ENCODE measurements at regions not wholly inside any gene's neighbourhood (a gene's known extent, or its start where the extent isn't known, plus 50 kb on each side); places are given as distances from the start of the nearest gene placed in this dataset.

GRCh38 chr9:119677811-119678505 is 308.7 kb upstream of the BRINP1 start (continued):
- TF ChIP-seq ZNF26 (tag by site-specific recombination; IDR thresholded peaks at IDR 0.05): no peak
- TF ChIP-seq PRDM1 (tag by site-specific recombination; IDR thresholded peaks at IDR 0.05): no peak
- no peak for TF ChIP-seq ZNF24 (tag by site-specific recombination; IDR thresholded peaks at IDR 0.05)
- TF ChIP-seq ZSCAN4 (tag by site-specific recombination; IDR thresholded peaks at IDR 0.05): no peak
- no peak for TF ChIP-seq ZNF664 (tag by site-specific recombination; IDR thresholded peaks at IDR 0.05)
- TF ChIP-seq ZFP37 (tag by site-specific recombination; IDR thresholded peaks at IDR 0.05): no peak
- no peak for TF ChIP-seq ZNF266 (tag by site-specific recombination; IDR thresholded peaks at IDR 0.05; ENCODE audit: low read depth)
- TF ChIP-seq ZNF791 (tag by site-specific recombination; IDR thresholded peaks at IDR 0.05): no peak
- no peak for TF ChIP-seq ZNF692 (tag by site-specific recombination; IDR thresholded peaks at IDR 0.05)
- no peak for TF ChIP-seq ZNF624 (tag by site-specific recombination; IDR thresholded peaks at IDR 0.05)
- no peak for TF ChIP-seq ZNF223 (tag by site-specific recombination; IDR thresholded peaks at IDR 0.05)
- TF ChIP-seq ZNF341 (tag by site-specific recombination; IDR thresholded peaks at IDR 0.05; ENCODE audit: low read depth): no peak

- CTCF ChIA-PET: no interaction called here
- no peaks in the 10 kb centered on the region for H3K4me1 ChIP-seq (ENCODE audit: control insufficient read depth, insufficient read depth, low read length)
- H3K36me3 ChIP-seq (ENCODE audit: control insufficient read depth in 2 of 2, insufficient read depth in 1 of 2, low read length in 2 of 2): no peaks in the 10 kb centered on the region
- no peak for TF ChIP-seq YY2 (tag by site-specific recombination; IDR thresholded peaks at IDR 0.05)
- TF ChIP-seq PRDM2 (tag by site-specific recombination; IDR thresholded peaks at IDR 0.05; ENCODE audit: borderline replicate concordance): no peak
- TF ChIP-seq ZNF658 (tag by site-specific recombination; IDR thresholded peaks at IDR 0.05): no peak
- no peak for TF ChIP-seq ZNF510 (tag by site-specific recombination; IDR thresholded peaks at IDR 0.05; ENCODE audit: insufficient replicate concordance)
- TF ChIP-seq ZNF830 (tag by site-specific recombination; IDR thresholded peaks at IDR 0.05; ENCODE audit: low read depth): no peak
- no peak for TF ChIP-seq ZNF426 (tag by site-specific recombination; IDR thresholded peaks at IDR 0.05)
- TF ChIP-seq PBX3 (CRISPR knock-in tag; IDR thresholded peaks at IDR 0.05): no peak
- no peak for TF ChIP-seq ZNF169 (tag by site-specific recombination; IDR thresholded peaks at IDR 0.05)
- no peak for TF ChIP-seq ZNF114 (tag by site-specific recombination; IDR thresholded peaks at IDR 0.05)
- TF ChIP-seq ZNF423 (tag by site-specific recombination; IDR thresholded peaks at IDR 0.05): no peak
- no peak for TF ChIP-seq ZNF791 (tag by site-specific recombination; IDR thresholded peaks at IDR 0.05)
- TF ChIP-seq ZNF366 (tag by site-specific recombination; conservative IDR thresholded peaks at IDR 0.05): no peak
- no peak for TF ChIP-seq KLF9 (tag by site-specific recombination; IDR thresholded peaks at IDR 0.05; ENCODE audit: low read depth)
- TF ChIP-seq TRIM28 (IDR thresholded peaks at IDR 0.05; ENCODE audit: borderline replicate concordance, low read length): no peak
- TF ChIP-seq ZNF274 (IDR thresholded peaks at IDR 0.05; ENCODE audit: low read length): no peak
- TF ChIP-seq ZNF274 (tag by site-specific recombination; IDR thresholded peaks at IDR 0.05; ENCODE audit: borderline replicate concordance): no peak
These were observed 306.7 kb upstream of the BRINP1 start for GRCh38 chr9:119675951-119676350.

More at GRCh38 chr9:119675951-119676350, 306.7 kb upstream of the BRINP1 start:
- H3K4me3 ChIP-seq (ENCODE audit: low read depth, low read length): no peak overlapping the region
- POLR2A ChIA-PET: no interaction called here
- H3K27ac ChIP-seq (ENCODE audit: extremely low read depth, low read depth, low read length): no peak overlapping the region
- H3K9me3 ChIP-seq (ENCODE audit: control insufficient read depth, insufficient read depth, low read depth, low read length): no peaks in the 10 kb centered on the region

Data from HEK293 (cell line).